ENCODE measurements at regions not wholly inside any gene's neighbourhood (a gene's known extent, or its start where the extent isn't known, plus 50 kb on each side); places are given as distances from the start of the nearest gene placed in this dataset.

- no peaks in the 10 kb centered on the region for H3K36me3 Mint-ChIP-seq
- peaks cover 3% of the 10 kb centered on the region for H3K9me3 Mint-ChIP-seq
- no peak overlapping the region for H3K4me3 Mint-ChIP-seq
- no peak for ATAC-seq
- peaks cover 0 to 7% of the 10 kb centered on the region in 2 donors for H3K27me3 Mint-ChIP-seq
- no peak overlapping the region for H3K27ac Mint-ChIP-seq
- no peaks in the 10 kb centered on the region for H3K4me1 Mint-ChIP-seq (ENCODE audit: low read depth in 2 of 2)
- no peak for DNase-seq (ENCODE audit: low spot score)
These were observed 509.5 kb downstream of the PLPP3 start for GRCh38 chr1:56069824-56070223.

- no peak for ATAC-seq
- peaks cover 0 to 12% of the 10 kb centered on the region in 2 donors for H3K27me3 Mint-ChIP-seq
- H3K27ac Mint-ChIP-seq, result no peak overlapping the region
- DNase-seq (ENCODE audit: low spot score), result no peak
- peaks cover 3% of the 10 kb centered on the region for H3K9me3 Mint-ChIP-seq
- H3K4me3 Mint-ChIP-seq, result no peak overlapping the region
- no peaks in the 10 kb centered on the region for H3K36me3 Mint-ChIP-seq
- H3K4me1 Mint-ChIP-seq (ENCODE audit: low read depth in 2 of 2), result no peaks in the 10 kb centered on the region
These were observed 510.5 kb downstream of the PLPP3 start for GRCh38 chr1:56068908-56069307.

GRCh38 chr1:56068210-56068609 lies 511.2 kb downstream of the PLPP3 start:
- peaks cover 0 to 13% of the 10 kb centered on the region in 2 donors for H3K27me3 Mint-ChIP-seq

GRCh38 chr1:56065729-56066128 lies 513.6 kb downstream of the PLPP3 start:
- Mint-ChIP-seq H3K9me3 (peaks cover 8% of the 10 kb centered on the region), H3K4me1 (ENCODE audit: low read depth in 2 of 2) (no peaks in the 10 kb centered on the region), H3K36me3 (no peaks in the 10 kb centered on the region), H3K4me3 (no peak overlapping the region), H3K27ac (no peak overlapping the region), H3K27me3 (peaks cover 0 to 20% of the 10 kb centered on the region in 2 donors)
- ATAC-seq (no peak), DNase-seq (ENCODE audit: low spot score) (no peak)

More at GRCh38 chr1:56068210-56068609, 511.2 kb downstream of the PLPP3 start:
- Mint-ChIP-seq H3K4me3 (no peak overlapping the region), H3K9me3 (peaks cover 3% of the 10 kb centered on the region), H3K27ac (no peak overlapping the region), H3K4me1 (ENCODE audit: low read depth in 2 of 2) (no peaks in the 10 kb centered on the region), H3K36me3 (no peaks in the 10 kb centered on the region)
- ATAC-seq (no peak), DNase-seq (ENCODE audit: low spot score) (no peak)

GRCh38 chr1:56064705-56065104 lies 514.7 kb downstream of the PLPP3 start:
- no peak overlapping the region for H3K27ac Mint-ChIP-seq
- no peak overlapping the region for H3K4me3 Mint-ChIP-seq
- peaks cover 8% of the 10 kb centered on the region for H3K9me3 Mint-ChIP-seq
- no peak for ATAC-seq
- DNase-seq (ENCODE audit: low spot score), result no peak
- H3K4me1 Mint-ChIP-seq (ENCODE audit: low read depth in 2 of 2), result no peaks in the 10 kb centered on the region
- H3K36me3 Mint-ChIP-seq, result no peaks in the 10 kb centered on the region
- peaks cover 0 to 20% of the 10 kb centered on the region in 2 donors for H3K27me3 Mint-ChIP-seq

- Mint-ChIP-seq H3K4me3 (no peak overlapping the region), H3K27me3 (peaks cover 0 to 14% of the 10 kb centered on the region in 2 donors), H3K4me1 (ENCODE audit: low read depth in 2 of 2) (no peaks in the 10 kb centered on the region), H3K27ac (no peak overlapping the region), H3K9me3 (peaks cover 5% of the 10 kb centered on the region), H3K36me3 (no peaks in the 10 kb centered on the region)
- no peak for DNase-seq (ENCODE audit: low spot score)
- ATAC-seq, result no peak
These were observed 515.9 kb downstream of the PLPP3 start for GRCh38 chr1:56063461-56063860.

GRCh38 chr1:56062625-56063024 lies 516.7 kb downstream of the PLPP3 start:
- DNase-seq (ENCODE audit: low spot score), result no peak
- H3K27ac Mint-ChIP-seq, result no peak overlapping the region
- H3K4me1 Mint-ChIP-seq (ENCODE audit: low read depth in 2 of 2), result no peaks in the 10 kb centered on the region
- H3K36me3 Mint-ChIP-seq, result no peaks in the 10 kb centered on the region
- ATAC-seq, result no peak
- H3K9me3 Mint-ChIP-seq, result peaks cover 5% of the 10 kb centered on the region
- H3K4me3 Mint-ChIP-seq, result no peak overlapping the region
- peaks cover 0 to 14% of the 10 kb centered on the region in 2 donors for H3K27me3 Mint-ChIP-seq

GRCh38 chr1:56061824-56062223 lies 517.5 kb downstream of the PLPP3 start:
- Mint-ChIP-seq H3K36me3 (no peaks in the 10 kb centered on the region), H3K4me3 (no peak overlapping the region), H3K27me3 (peaks cover 0 to 14% of the 10 kb centered on the region in 2 donors), H3K27ac (no peak overlapping the region), H3K4me1 (ENCODE audit: low read depth in 2 of 2) (no peaks in the 10 kb centered on the region), H3K9me3 (peaks cover 5% of the 10 kb centered on the region)
- DNase-seq (ENCODE audit: low spot score) (no peak), ATAC-seq (no peak)

GRCh38 chr1:56060906-56061305 lies 518.5 kb downstream of the PLPP3 start:
- ATAC-seq (no peak), DNase-seq (ENCODE audit: low spot score) (no peak)
- Mint-ChIP-seq H3K9me3 (peaks cover 5% of the 10 kb centered on the region), H3K4me3 (no peak overlapping the region), H3K27me3 (peaks cover 0 to 14% of the 10 kb centered on the region in 2 donors), H3K27ac (no peak overlapping the region), H3K36me3 (no peaks in the 10 kb centered on the region), H3K4me1 (ENCODE audit: low read depth in 2 of 2) (no peaks in the 10 kb centered on the region)

GRCh38 chr1:56057466-56058405 lies 521.6 kb downstream of the PLPP3 start:
- Mint-ChIP-seq H3K36me3 (no peaks in the 10 kb centered on the region), H3K4me1 (ENCODE audit: low read depth in 2 of 2) (no peaks in the 10 kb centered on the region), H3K4me3 (no peak overlapping the region), H3K27ac (no peak overlapping the region), H3K27me3 (peaks cover 3 to 19% of the 10 kb centered on the region in 2 donors), H3K9me3 (peaks cover 5% of the 10 kb centered on the region)
- ATAC-seq (no peak), DNase-seq (ENCODE audit: low spot score) (no peak)

GRCh38 chr1:56056438-56057287 lies 522.7 kb downstream of the PLPP3 start:
- ATAC-seq, result no peak
- Mint-ChIP-seq H3K4me1 (ENCODE audit: low read depth in 2 of 2) (no peaks in the 10 kb centered on the region), H3K36me3 (no peaks in the 10 kb centered on the region), H3K4me3 (no peak overlapping the region), H3K9me3 (no peaks in the 10 kb centered on the region), H3K27ac (no peak overlapping the region), H3K27me3 (peaks cover 3 to 12% of the 10 kb centered on the region in 2 donors)
- DNase-seq (ENCODE audit: low spot score), result no peak

- H3K27ac Mint-ChIP-seq, result no peak overlapping the region
These were observed 524.4 kb downstream of the PLPP3 start for GRCh38 chr1:56054959-56055358.

GRCh38 chr1:56052041-56052440 lies 527.3 kb downstream of the PLPP3 start:
- H3K9me3 Mint-ChIP-seq, result peaks cover 6% of the 10 kb centered on the region
- H3K36me3 Mint-ChIP-seq, result no peaks in the 10 kb centered on the region
- H3K4me3 Mint-ChIP-seq, result no peak overlapping the region
- DNase-seq (ENCODE audit: low spot score), result no peak
- no peak for ATAC-seq
- H3K27ac Mint-ChIP-seq, result no peak overlapping the region
- peaks cover 7 to 12% of the 10 kb centered on the region in 2 donors for H3K27me3 Mint-ChIP-seq
- no peaks in the 10 kb centered on the region for H3K4me1 Mint-ChIP-seq (ENCODE audit: low read depth in 2 of 2)

More at GRCh38 chr1:56054959-56055358, 524.4 kb downstream of the PLPP3 start:
- DNase-seq (ENCODE audit: low spot score), result no peak
- Mint-ChIP-seq H3K9me3 (peaks cover 3% of the 10 kb centered on the region), H3K4me3 (no peak overlapping the region), H3K4me1 (ENCODE audit: low read depth in 2 of 2) (no peaks in the 10 kb centered on the region), H3K27me3 (peaks cover 7 to 12% of the 10 kb centered on the region in 2 donors), H3K36me3 (no peaks in the 10 kb centered on the region)
- no peak for ATAC-seq

- Mint-ChIP-seq H3K4me1 (ENCODE audit: low read depth in 2 of 2) (no peaks in the 10 kb centered on the region), H3K9me3 (peaks cover 6% of the 10 kb centered on the region), H3K27ac (no peak overlapping the region), H3K27me3 (peaks cover 7 to 12% of the 10 kb centered on the region in 2 donors), H3K36me3 (no peaks in the 10 kb centered on the region), H3K4me3 (no peak overlapping the region)
- DNase-seq (ENCODE audit: low spot score), result no peak
- no peak for ATAC-seq
These were observed 528.5 kb downstream of the PLPP3 start for GRCh38 chr1:56050911-56051310.
